SK-N-SH (cell line): ENCODE measurements at regions not wholly inside any gene's neighbourhood (a gene's known extent, or its start where the extent isn't known, plus 50 kb on each side); places are given as distances from the start of the nearest gene placed in this dataset.

ENCODE experiments used
- CTCF ChIA-PET: fragments of 300-600, 350-600 bp; formaldehyde crosslinking; extraction: SDS; loops from one replicate; lab custom pipeline; 2021; lab: Yijun Ruan, JAX
- POLR2A ChIA-PET: fragments of 350-600 bp; sonication (Branson Sonifier 250); formaldehyde crosslinking; extraction: SDS; loops from one replicate; lab custom pipeline; 2020; ENCODE audit warnings: antibody characterized with exemption, inconsistent platforms; lab: Yijun Ruan, JAX
- DNase-seq: peaks from one replicate; pipeline ENCODE4 v3.0.0; 2012
- H2AFZ ChIP-seq: fragments of 200-600 bp; sonication (generic); 2 replicates; pipeline ENCODE4 v1.8.1; 2016; ENCODE audit warnings: antibody characterized with exemption, mild to moderate bottlenecking, low read depth
- H3F3A ChIP-seq: fragments of 200-600 bp; sonication (generic); replicated peaks from 2 replicates; pipeline ENCODE3; 2016; ENCODE audit warnings: antibody characterized with exemption, mild to moderate bottlenecking; ENCODE audit not compliant: insufficient read depth
- H3K27ac ChIP-seq, 2 experiments: fragments of 200-500 bp in 1 of 2; fragments of 200-600 bp in 1 of 2; sonication (Bioruptor generic) in 1 of 2; sonication (generic), shearing (Covaris generic) in 1 of 2; 2 replicates each; pipeline versions ENCODE4 v1.5.1 to v1.6.1; 2014 to 2016; ENCODE audit warnings: low read depth in 2 of 2, inconsistent platforms in 1 of 2, low read length in 1 of 2, mild to moderate bottlenecking in 1 of 2, mixed read lengths in 1 of 2
- H3K27me3 ChIP-seq: fragments of 200-600 bp; sonication (generic), shearing (Covaris generic); 2 replicates; pipeline ENCODE4 v1.6.1; 2016; ENCODE audit warnings: mixed run types; ENCODE audit not compliant: insufficient read depth
- H3K36me3 ChIP-seq, 2 experiments: fragments of 200-500 bp in 1 of 2; fragments of 200-600 bp in 1 of 2; sonication (Bioruptor generic) in 1 of 2; sonication (generic) in 1 of 2; replicated peaks in 1 of 2; 2 replicates each; pipeline versions ENCODE3 to v1.5.1; 2014 to 2016; ENCODE audit warnings: low read length in 1 of 2, mild to moderate bottlenecking in 1 of 2; ENCODE audit not compliant: insufficient read depth in 2 of 2, control insufficient read depth in 1 of 2
- H3K4me1 ChIP-seq, 2 experiments: fragments of 200-500 bp in 1 of 2; fragments of 200-600 bp in 1 of 2; sonication (Bioruptor generic) in 1 of 2; sonication (generic), shearing (Covaris generic) in 1 of 2; 2 replicates each; pipeline versions ENCODE4 v1.5.1 to v1.6.1; 2014 to 2016; ENCODE audit warnings: low read depth in 1 of 2, low read length in 1 of 2, mixed run types in 1 of 2; ENCODE audit not compliant: insufficient read depth in 2 of 2, control insufficient read depth in 1 of 2
- H3K4me2 ChIP-seq: fragments of 200-600 bp; sonication (generic), shearing (Covaris generic); 2 replicates; pipeline ENCODE4 v1.6.1; 2017; ENCODE audit warnings: mixed run types
- H3K4me3 ChIP-seq, 2 experiments: fragments of 200-500 bp in 1 of 2; fragments of 200-600 bp in 1 of 2; sonication (Bioruptor generic) in 1 of 2; sonication (generic), shearing (Covaris generic) in 1 of 2; 2 replicates each; pipeline versions ENCODE4 v1.5.1 to v1.8.1; 2014 to 2016; ENCODE audit warnings: low read depth in 2 of 2, inconsistent platforms in 1 of 2, low read length in 1 of 2, mild to moderate bottlenecking in 1 of 2, mixed read lengths in 1 of 2, moderate library complexity in 1 of 2
- H3K79me2 ChIP-seq: fragments of 200-600 bp; sonication (generic); 2 replicates; pipeline ENCODE4 v1.8.1; 2017; ENCODE audit warnings: mild to moderate bottlenecking; ENCODE audit not compliant: insufficient read depth
- H3K9ac ChIP-seq: fragments of 200-600 bp; sonication (generic); 2 replicates; pipeline ENCODE4 v1.6.1; 2017; ENCODE audit warnings: mixed run types
- H3K9me2 ChIP-seq: fragments of 200-600 bp; sonication (generic); 2 replicates; pipeline ENCODE4 v1.6.1; 2017; ENCODE audit warnings: mixed run types
- H3K9me3 ChIP-seq: fragments of 200-600 bp; sonication (generic); 2 replicates; pipeline ENCODE4 v1.6.1; 2017; ENCODE audit warnings: mixed run types, mild to moderate bottlenecking, moderate library complexity
- H4K20me1 ChIP-seq: fragments of 200-600 bp; sonication (generic); 2 replicates; pipeline ENCODE4 v1.6.1; 2017; ENCODE audit warnings: mild to moderate bottlenecking, mixed run types; ENCODE audit not compliant: insufficient read depth
- FOXJ3 ChIP-seq: sonication (generic); formaldehyde crosslinking; IDR thresholded peaks from 2 replicates; pipeline ENCODE4 v1.5.1; 2020; ENCODE audit warnings: mild to moderate bottlenecking, missing genetic modification reagents
- JUND ChIP-seq: IDR thresholded peaks from 2 replicates; pipeline ENCODE4 v1.4.0; 2012
- MXI1 ChIP-seq: IDR thresholded peaks from 2 replicates; pipeline ENCODE4 v1.6.1; 2012; ENCODE audit warnings: mild to moderate bottlenecking, low read depth, low read length, improper control_type of control experiment
- NFIC ChIP-seq: IDR thresholded peaks from 2 replicates; pipeline ENCODE4 v1.4.0; 2012; ENCODE audit warnings: borderline replicate concordance
- NRF1 ChIP-seq: IDR thresholded peaks from 2 replicates; pipeline ENCODE4 v1.6.1; 2012; ENCODE audit warnings: low read depth, mild to moderate bottlenecking, low read length
- PBX3 ChIP-seq: IDR thresholded peaks from 2 replicates; pipeline ENCODE4; 2012
- POLR2AphosphoS5 ChIP-seq: IDR thresholded peaks from 2 replicates; pipeline ENCODE4 v1.6.1; 2012; ENCODE audit warnings: low read depth, low read length
- REST ChIP-seq: IDR thresholded peaks from 2 replicates; pipeline ENCODE4 v1.6.1; 2012; ENCODE audit warnings: mild to moderate bottlenecking, low read depth, low read length, moderate library complexity
- RFX5 ChIP-seq: IDR thresholded peaks from 2 replicates; pipeline ENCODE4 v1.6.1; 2012; ENCODE audit warnings: mild to moderate bottlenecking, improper control_type of control experiment, low read length
- SIN3A ChIP-seq: IDR thresholded peaks from 2 replicates; pipeline ENCODE4 v1.6.1; 2012; ENCODE audit warnings: low read depth, mild to moderate bottlenecking, low read length, moderate library complexity, borderline replicate concordance
- TAF1 ChIP-seq: IDR thresholded peaks from 2 replicates; pipeline ENCODE4 v1.6.1; 2012; ENCODE audit warnings: low read depth, mild to moderate bottlenecking, low read length, moderate library complexity, borderline replicate concordance
- TEAD4 ChIP-seq: IDR thresholded peaks from 2 replicates; pipeline ENCODE4 v1.4.0; 2012; ENCODE audit warnings: mild to moderate bottlenecking, borderline replicate concordance; ENCODE audit not compliant: insufficient read depth
- USF1 ChIP-seq: IDR thresholded peaks from 2 replicates; pipeline ENCODE4 v1.4.0; 2012; ENCODE audit warnings: low read depth, borderline replicate concordance
- ZBTB33 ChIP-seq: IDR thresholded peaks from 2 replicates; pipeline ENCODE4 v1.4.0; 2012; ENCODE audit warnings: low read depth, borderline replicate concordance
- WGBS: methylation state at CpG from one replicate; pipeline ENCODE4 v1.1.6; 2017; ENCODE audit warnings: low lambda C conversion rate; 5-methylcytosine and 5-hydroxymethylcytosine counted together
- TF ChIP-seq, protein P1 (sequence below): fragments of 200-600 bp; sonication (generic); IDR thresholded peaks from 2 replicates; pipeline ENCODE4 v1.6.1; 2017; ENCODE audit warnings: antibody characterized with exemption, mild to moderate bottlenecking, moderate library complexity

DNA sequence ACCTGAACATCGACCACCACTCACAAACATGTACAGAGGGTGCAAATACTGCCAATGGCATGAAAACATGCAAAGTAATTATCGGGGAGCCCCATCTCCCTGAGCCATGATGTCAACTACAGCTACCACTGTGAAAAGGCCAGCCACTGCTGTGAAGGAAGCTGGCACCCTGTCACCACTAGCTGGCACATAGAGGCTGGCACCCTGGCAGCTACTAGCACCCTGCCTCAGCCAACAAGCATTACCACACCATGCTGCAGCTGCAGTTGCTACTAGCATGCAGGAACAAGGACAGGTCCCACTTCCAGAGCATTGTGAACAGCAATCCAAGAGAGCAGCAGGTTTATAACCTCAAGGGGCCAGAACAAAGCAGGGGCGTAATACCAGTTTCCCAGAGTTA is 81.4 kb downstream of the PRR32 start:
- Histone ChIP-seq H4K20me1 (no peaks in the 10 kb centered on the region), H3K9me3 (no peaks in the 10 kb centered on the region), H2AFZ (no peak overlapping the region), H3K36me3 (no peaks in the 10 kb centered on the region), H3F3A (no peaks in the 10 kb centered on the region), H3K4me3 (no peak overlapping the region), H3K9me2 (no peaks in the 10 kb centered on the region), H3K4me1 (no peaks in the 10 kb centered on the region), H3K4me2 (no peak overlapping the region), H3K27ac (no peak overlapping the region), H3K9ac (no peak overlapping the region), H3K79me2 (no peaks in the 10 kb centered on the region), H3K27me3 (no peaks in the 10 kb centered on the region)
- WGBS, result 7% methylated on average over 3 of the region's 3 CpGs
- ChIA-PET CTCF (no interaction called here), POLR2A (no interaction called here)
- DNase-seq, result no peak
- TF ChIP-seq RFX5 (no peak), USF1 (no peak), SIN3A (no peak), TAF1 (no peak), REST (no peak), POLR2AphosphoS5 (no peak), JUND (no peak), ZBTB33 (no peak)

DNA sequence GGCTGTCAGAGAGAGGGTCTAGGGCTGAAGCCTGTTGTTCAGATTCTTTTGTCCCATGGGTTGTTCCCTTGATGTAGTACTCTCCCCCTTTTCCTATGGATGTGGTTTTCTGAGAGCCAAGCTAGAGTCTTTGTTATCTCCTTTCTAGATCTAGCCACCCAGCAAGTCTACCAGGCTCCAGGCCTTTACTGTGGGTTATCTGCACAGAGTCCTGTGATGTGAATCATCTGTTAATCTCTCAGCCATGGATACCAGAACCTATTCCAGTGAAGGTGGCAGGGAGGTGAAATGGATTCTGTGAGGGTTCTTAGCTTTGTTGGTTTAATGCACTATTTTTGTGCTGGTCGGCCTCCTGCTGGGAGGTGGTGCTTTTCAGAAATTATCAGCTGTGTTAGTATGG is 109.5 kb downstream of the PRR32 start:
- Histone ChIP-seq H3K36me3 (no peaks in the 10 kb centered on the region), H3K9me2 (no peaks in the 10 kb centered on the region), H3K4me1 (no peaks in the 10 kb centered on the region), H3K27ac (no peak overlapping the region), H3K4me2 (no peak overlapping the region), H3K79me2 (no peaks in the 10 kb centered on the region), H3K9ac (no peak overlapping the region), H3K9me3 (no peaks in the 10 kb centered on the region; the same call in 1 of the 2 replicates), H3K4me3 (no peak overlapping the region), H3F3A (no peaks in the 10 kb centered on the region), H2AFZ (no peak overlapping the region), H4K20me1 (no peaks in the 10 kb centered on the region), H3K27me3 (no peaks in the 10 kb centered on the region)
- POLR2A ChIA-PET, result no interaction called here
- CTCF ChIA-PET, result no interaction called here
- 6% methylated on average over 1 of the region's 1 CpG for WGBS
- no peak for DNase-seq
- TF ChIP-seq, protein P1, sequence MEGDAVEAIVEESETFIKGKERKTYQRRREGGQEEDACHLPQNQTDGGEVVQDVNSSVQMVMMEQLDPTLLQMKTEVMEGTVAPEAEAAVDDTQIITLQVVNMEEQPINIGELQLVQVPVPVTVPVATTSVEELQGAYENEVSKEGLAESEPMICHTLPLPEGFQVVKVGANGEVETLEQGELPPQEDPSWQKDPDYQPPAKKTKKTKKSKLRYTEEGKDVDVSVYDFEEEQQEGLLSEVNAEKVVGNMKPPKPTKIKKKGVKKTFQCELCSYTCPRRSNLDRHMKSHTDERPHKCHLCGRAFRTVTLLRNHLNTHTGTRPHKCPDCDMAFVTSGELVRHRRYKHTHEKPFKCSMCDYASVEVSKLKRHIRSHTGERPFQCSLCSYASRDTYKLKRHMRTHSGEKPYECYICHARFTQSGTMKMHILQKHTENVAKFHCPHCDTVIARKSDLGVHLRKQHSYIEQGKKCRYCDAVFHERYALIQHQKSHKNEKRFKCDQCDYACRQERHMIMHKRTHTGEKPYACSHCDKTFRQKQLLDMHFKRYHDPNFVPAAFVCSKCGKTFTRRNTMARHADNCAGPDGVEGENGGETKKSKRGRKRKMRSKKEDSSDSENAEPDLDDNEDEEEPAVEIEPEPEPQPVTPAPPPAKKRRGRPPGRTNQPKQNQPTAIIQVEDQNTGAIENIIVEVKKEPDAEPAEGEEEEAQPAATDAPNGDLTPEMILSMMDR, result no peak
- TF ChIP-seq NFIC (no peak), NRF1 (no peak), PBX3 (no peak), REST (no peak), JUND (no peak), TEAD4 (no peak), FOXJ3 (CRISPR knock-in tag) (no peak), MXI1 (no peak), RFX5 (no peak)
